IMR-90 (cell line): ENCODE measurements at regions not wholly inside any gene's neighbourhood (a gene's known extent, or its start where the extent isn't known, plus 50 kb on each side); places are given as distances from the start of the nearest gene placed in this dataset.

Experiments
- ATAC-seq: fragments of 200-7000 bp; cut with Tn5 transposase; 2 replicates; pipeline ENCODE4 v1.9.1; 2020; ENCODE audit warnings: low read depth, mild to moderate bottlenecking, moderate library complexity
- BruUV-seq: library from RNA; stranded (reverse); fragments of 400-500 nt; replicated peaks from 2 replicates; lab custom pipeline; 2021; lab: Mats Ljungman, UMichigan
- CTCF ChIA-PET: fragments of 300-600 bp; formaldehyde crosslinking; extraction: SDS; loops from one replicate; lab custom pipeline; 2021; ENCODE audit warnings: antibody characterized with exemption; lab: Yijun Ruan, JAX
- POLR2A ChIA-PET: fragments of 300-600 bp; sonication (Branson Sonifier 250); formaldehyde crosslinking; loops from one replicate; lab custom pipeline; 2022; ENCODE audit warnings: antibody characterized with exemption; ENCODE audit not compliant: unreplicated experiment; lab: Charles Lee
- DNase-seq: peaks from one replicate; pipeline ENCODE4 v3.0.0; 2013
- H2AFZ ChIP-seq: replicated peaks from 2 replicates; pipeline ENCODE3; 2013; ENCODE audit warnings: low read length, mild to moderate bottlenecking; ENCODE audit not compliant: poor library complexity
- H2AK5ac ChIP-seq: 2 replicates; pipeline ENCODE4 v1.6.1; 2013; ENCODE audit warnings: low read depth, low read length, inconsistent platforms
- H2AK9ac ChIP-seq: replicated peaks from 2 replicates; pipeline ENCODE3; 2013; ENCODE audit warnings: mild to moderate bottlenecking, low read depth, low read length, moderate library complexity; ENCODE audit not compliant: poor library complexity
- H2BK120ac ChIP-seq: 2 replicates; pipeline ENCODE4 v1.6.1; 2013; ENCODE audit warnings: low read depth, low read length, inconsistent platforms
- H2BK15ac ChIP-seq: 3 replicates; pipeline ENCODE4 v1.6.1; 2013; ENCODE audit warnings: low read depth, low read length, inconsistent platforms
- H2BK20ac ChIP-seq: 2 replicates; pipeline ENCODE4 v1.6.1; 2013; ENCODE audit warnings: low read depth, mild to moderate bottlenecking, inconsistent platforms, low read length, moderate library complexity
- H2BK5ac ChIP-seq: 2 replicates; pipeline ENCODE4 v1.6.1; 2013; ENCODE audit warnings: mild to moderate bottlenecking, low read depth, low read length, inconsistent platforms; ENCODE audit not compliant: poor library complexity, severe bottlenecking
- H3K14ac ChIP-seq: replicated peaks from 2 replicates; pipeline ENCODE4 v1.6.1; 2013; ENCODE audit warnings: low read depth, low read length, inconsistent platforms
- H3K18ac ChIP-seq: 2 replicates; pipeline ENCODE4 v1.6.1; 2013; ENCODE audit warnings: low read depth, low read length, control low read depth
- H3K23ac ChIP-seq: 2 replicates; pipeline ENCODE4 v1.6.1; 2013; ENCODE audit warnings: low read depth, low read length, inconsistent platforms
- H3K27ac ChIP-seq: 2 replicates; pipeline ENCODE4 v1.5.1; 2013; ENCODE audit warnings: mild to moderate bottlenecking, control low read depth, low read length; ENCODE audit not compliant: insufficient read depth
- H3K27me3 ChIP-seq: 2 replicates; pipeline ENCODE4 v1.6.1; 2013; ENCODE audit warnings: low read length; ENCODE audit not compliant: control insufficient read depth, insufficient read depth
- H3K36me3 ChIP-seq: 2 replicates; pipeline ENCODE4 v1.6.1; 2013; ENCODE audit warnings: low read length, mixed read lengths; ENCODE audit not compliant: control insufficient read depth, insufficient read depth
- H3K4ac ChIP-seq: 2 replicates; pipeline ENCODE4 v1.6.1; 2013; ENCODE audit warnings: low read depth, low read length, inconsistent platforms
- H3K4me1 ChIP-seq: 2 replicates; pipeline ENCODE4 v1.6.1; 2013; ENCODE audit warnings: low read length, mixed read lengths; ENCODE audit not compliant: control insufficient read depth, insufficient read depth
- H3K4me2 ChIP-seq: 2 replicates; pipeline ENCODE4 v1.6.1; 2013; ENCODE audit warnings: low read depth, mild to moderate bottlenecking, control low read depth, low read length, moderate library complexity
- H3K4me3 ChIP-seq: 2 replicates; pipeline ENCODE4 v1.5.1; 2013; ENCODE audit warnings: low read depth, mild to moderate bottlenecking, control low read depth, low read length, moderate library complexity; ENCODE audit not compliant: insufficient read depth
- H3K56ac ChIP-seq: 2 replicates; pipeline ENCODE4 v1.6.1; 2013; ENCODE audit warnings: low read length, inconsistent platforms; ENCODE audit not compliant: insufficient read depth; ENCODE audit errors: extremely low read depth
- H3K79me1 ChIP-seq, 2 experiments: 2 replicates each; pipeline ENCODE4 v1.6.1; 2013; ENCODE audit warnings: low read length in 2 of 2, inconsistent platforms in 1 of 2, low read depth in 1 of 2
- H3K9ac ChIP-seq: 2 replicates; pipeline ENCODE4 v1.6.1; 2013; ENCODE audit warnings: low read depth, low read length, control low read depth
- H3K9me1 ChIP-seq: 2 replicates; pipeline ENCODE4 v1.6.1; 2013; ENCODE audit warnings: low read length, inconsistent platforms; ENCODE audit not compliant: insufficient read depth
- H3K9me3 ChIP-seq: 2 replicates; pipeline ENCODE4 v1.6.1; 2013; ENCODE audit warnings: low read length; ENCODE audit not compliant: control insufficient read depth, insufficient read depth
- H4K20me1 ChIP-seq: 2 replicates; pipeline ENCODE4 v1.6.1; 2013; ENCODE audit warnings: low read length, inconsistent platforms; ENCODE audit not compliant: insufficient read depth
- H4K5ac ChIP-seq: 2 replicates; pipeline ENCODE4 v1.6.1; 2013; ENCODE audit warnings: mild to moderate bottlenecking, low read depth, low read length, control low read depth
- H4K8ac ChIP-seq, 2 experiments: 2 replicates each; pipeline ENCODE4 v1.6.1; 2013; ENCODE audit warnings: low read depth in 2 of 2, low read length in 2 of 2, control low read depth in 1 of 2, inconsistent platforms in 1 of 2
- H4K91ac ChIP-seq: 2 replicates; pipeline ENCODE4 v1.6.1; 2013; ENCODE audit warnings: low read depth, low read length, inconsistent platforms; ENCODE audit not compliant: insufficient read depth
- BHLHE40 ChIP-seq: fragments of 150-350 bp; IDR thresholded peaks from 2 replicates; pipeline ENCODE4 v1.6.1; 2016; ENCODE audit warnings: mild to moderate bottlenecking, low read depth, low read length
- CEBPB ChIP-seq: IDR thresholded peaks from 2 replicates; pipeline ENCODE4 v1.6.1; 2012; ENCODE audit warnings: low read depth, low read length, improper control_type of control experiment
- CHD1 ChIP-seq: IDR thresholded peaks from 2 replicates; pipeline ENCODE4 v1.6.1; 2012; ENCODE audit warnings: low read depth, low read length, improper control_type of control experiment
- CTCF ChIP-seq: conservative IDR thresholded peaks from 2 replicates; pipeline ENCODE4 v1.5.1; 2012; ENCODE audit warnings: mild to moderate bottlenecking, low read depth, low read length, improper control_type of control experiment
- ELK1 ChIP-seq: fragments of 150-350 bp; IDR thresholded peaks from 2 replicates; pipeline ENCODE4 v1.6.1; 2016; ENCODE audit warnings: low read depth, mild to moderate bottlenecking, low read length, moderate library complexity, borderline replicate concordance
- FOS ChIP-seq: fragments of 150-350 bp; IDR thresholded peaks from 2 replicates; pipeline ENCODE4 v1.6.1; 2016; ENCODE audit warnings: low read depth, low read length
- MAFK ChIP-seq: IDR thresholded peaks from 2 replicates; pipeline ENCODE4 v1.6.1; 2012; ENCODE audit warnings: low read depth, low read length, improper control_type of control experiment
- MAZ ChIP-seq: IDR thresholded peaks from 2 replicates; pipeline ENCODE4 v1.6.1; 2012; ENCODE audit warnings: low read depth, mild to moderate bottlenecking, low read length, improper control_type of control experiment, moderate library complexity, borderline replicate concordance
- MXI1 ChIP-seq: IDR thresholded peaks from 2 replicates; pipeline ENCODE4 v1.6.1; 2012; ENCODE audit warnings: low read depth, mild to moderate bottlenecking, low read length, moderate library complexity, borderline replicate concordance
- NFE2L2 ChIP-seq: fragments of 150-350 bp; IDR thresholded peaks from 2 replicates; pipeline ENCODE4 v1.6.1; 2016; ENCODE audit warnings: low read depth, mild to moderate bottlenecking, low read length
- POLR2A ChIP-seq: IDR thresholded peaks from 2 replicates; pipeline ENCODE4 v1.6.1; 2012; ENCODE audit warnings: mild to moderate bottlenecking, low read depth, low read length
- RAD21 ChIP-seq: IDR thresholded peaks from 2 replicates; pipeline ENCODE4 v1.6.1; 2012; ENCODE audit warnings: low read length, improper control_type of control experiment
- RCOR1 ChIP-seq: IDR thresholded peaks from 2 replicates; pipeline ENCODE4 v1.6.1; 2012; ENCODE audit warnings: mild to moderate bottlenecking, low read length, improper control_type of control experiment; ENCODE audit not compliant: insufficient replicate concordance
- RFX5 ChIP-seq: IDR thresholded peaks from 2 replicates; pipeline ENCODE4 v1.8.0; 2012; ENCODE audit warnings: low read depth, mild to moderate bottlenecking, low read length, moderate library complexity
- SMC3 ChIP-seq: fragments of 150-350 bp; IDR thresholded peaks from 2 replicates; pipeline ENCODE4 v1.6.1; 2016; ENCODE audit warnings: low read depth, mild to moderate bottlenecking, antibody characterized with exemption, low read length, moderate library complexity
- USF2 ChIP-seq: fragments of 150-350 bp; IDR thresholded peaks from 2 replicates; pipeline ENCODE4 v1.6.1; 2017; ENCODE audit warnings: mild to moderate bottlenecking, antibody characterized with exemption, low read length, low read depth
- WGBS, 2 experiments: methylation state at CpG; one replicate each; pipeline versions ENCODE4 v1.1.5 to v1.1.7; 2013; ENCODE audit warnings: missing lambda C conversion rate in 2 of 2; ENCODE audit not compliant: insufficient read length in 1 of 2; ENCODE audit errors: extremely low coverage in 2 of 2; 5-methylcytosine and 5-hydroxymethylcytosine counted together
- dilution Hi-C: fragments of 300-500 bp; cut with HindIII; formaldehyde crosslinking; loops from one replicate; pipeline ENCODE4 v1.14.3; 2018; ENCODE audit warnings: low sequenced_read_pairs; ENCODE audit not compliant: unreplicated experiment
- in situ Hi-C: fragments of 300-500 bp; cut with MboI; formaldehyde crosslinking; loops from 3 replicates; pipeline ENCODE4 v1.14.3; 2019; ENCODE audit warnings: low sequenced_read_pairs, inconsistent platforms, mixed read lengths
- intact Hi-C: fragments of 100-400 bp; cut with micrococcal nuclease; formaldehyde crosslinking; loops from 2 replicates; pipeline ENCODE4 v1.10.0; 2022

- no peak overlapping the region for H3K56ac ChIP-seq
- no peaks in the 10 kb centered on the region for H3K9me1 ChIP-seq
- H2BK120ac ChIP-seq = no peak overlapping the region
- H2BK5ac ChIP-seq = no peak overlapping the region
- no TSS peak for BruUV-seq
- ATAC-seq (no peak), DNase-seq (no peak)
- intact Hi-C loops = no loop called here
- no peak overlapping the region for H3K4me2 ChIP-seq
- no peak overlapping the region for H3K23ac ChIP-seq
- no peak overlapping the region for H4K91ac ChIP-seq
- ChIA-PET POLR2A (no interaction called here), CTCF (no interaction called here)
- TF ChIP-seq RCOR1 (no peak), RAD21 (no peak), SMC3 (no peak), USF2 (no peak), ELK1 (no peak), MAFK (no peak), FOS (no peak), RFX5 (no peak), MXI1 (no peak), BHLHE40 (no peak), CTCF (no peak), CEBPB (no peak), NFE2L2 (no peak), CHD1 (no peak), MAZ (no peak), POLR2A (no peak)
- H2BK20ac ChIP-seq = no peak overlapping the region
- H3K4me1 ChIP-seq = no peaks in the 10 kb centered on the region
- H3K27ac ChIP-seq = no peak overlapping the region
- dilution Hi-C loops = no loop called here
- no peak overlapping the region for H4K5ac ChIP-seq
- no peak overlapping the region for H3K18ac ChIP-seq
- in situ Hi-C loops = no loop called here
- WGBS, 2 experiments = 51% methylated on average over 3 of the region's 5 CpGs; no CpG with 5 or more reads in 1 of the 2 experiments
- no peak overlapping the region for H2AFZ ChIP-seq
- no peak overlapping the region for H2AK5ac ChIP-seq
- no peak overlapping the region for H3K4ac ChIP-seq
- H3K9me3 ChIP-seq = no peaks in the 10 kb centered on the region
- H4K8ac ChIP-seq = no peak overlapping the region
- H3K9ac ChIP-seq = no peak overlapping the region
- H4K20me1 ChIP-seq = no peaks in the 10 kb centered on the region
- no peak overlapping the region for H3K4me3 ChIP-seq
- H3K14ac ChIP-seq = no peak overlapping the region
- no peaks in the 10 kb centered on the region for H3K79me1 ChIP-seq
- H3K27me3 ChIP-seq = no peaks in the 10 kb centered on the region
- H2BK15ac ChIP-seq = no peak overlapping the region
- no peaks in the 10 kb centered on the region for H3K36me3 ChIP-seq
- H2AK9ac ChIP-seq = no peak overlapping the region
Observed at GRCh38 chr2:198254536-198255090, 450.2 kb downstream of the PLCL1 start.
